ENCODE measurements at regions not wholly inside any gene's neighbourhood (a gene's known extent, or its start where the extent isn't known, plus 50 kb on each side); places are given as distances from the start of the nearest gene placed in this dataset.

GRCh38 chr22:22803285-22803853 lies 84.2 kb upstream of the IGLL5 start:
- Mint-ChIP-seq H3K36me3 (ENCODE audit: low read depth) (no peaks in the 10 kb centered on the region), H3K4me1 (ENCODE audit: low read depth) (peaks cover 8% of the 10 kb centered on the region)

GRCh38 chr22:22810018-22810427 lies 77.6 kb upstream of the IGLL5 start:
- no peaks in the 10 kb centered on the region for H3K9me3 Mint-ChIP-seq
- intact Hi-C loops (cut with micrococcal nuclease) = loop anchor here (10.0 kb wide), 1 partner anchor 145 kb away; no protein-coding TSS in a partner anchor
- H3K36me3 Mint-ChIP-seq (ENCODE audit: low read depth) = no peaks in the 10 kb centered on the region
- H3K4me1 Mint-ChIP-seq (ENCODE audit: low read depth) = peaks cover 3% of the 10 kb centered on the region
- no peak overlapping the region for H3K27ac Mint-ChIP-seq
- no peak overlapping the region for H3K4me3 Mint-ChIP-seq (ENCODE audit: low read depth)
- DNase-seq (ENCODE audit: low spot score) = peak; percentile 49
- H3K27me3 Mint-ChIP-seq (ENCODE audit: low read depth) = peaks cover 35% of the 10 kb centered on the region

More at GRCh38 chr22:22803285-22803853, 84.2 kb upstream of the IGLL5 start:
- Mint-ChIP-seq H3K27ac (no peak overlapping the region), H3K9me3 (no peaks in the 10 kb centered on the region), H3K27me3 (ENCODE audit: low read depth) (peaks cover 36% of the 10 kb centered on the region), H3K4me3 (ENCODE audit: low read depth) (no peak overlapping the region)
- DNase-seq (ENCODE audit: low spot score) = no peak
- intact Hi-C loops (cut with micrococcal nuclease) = no loop called here

DNA sequence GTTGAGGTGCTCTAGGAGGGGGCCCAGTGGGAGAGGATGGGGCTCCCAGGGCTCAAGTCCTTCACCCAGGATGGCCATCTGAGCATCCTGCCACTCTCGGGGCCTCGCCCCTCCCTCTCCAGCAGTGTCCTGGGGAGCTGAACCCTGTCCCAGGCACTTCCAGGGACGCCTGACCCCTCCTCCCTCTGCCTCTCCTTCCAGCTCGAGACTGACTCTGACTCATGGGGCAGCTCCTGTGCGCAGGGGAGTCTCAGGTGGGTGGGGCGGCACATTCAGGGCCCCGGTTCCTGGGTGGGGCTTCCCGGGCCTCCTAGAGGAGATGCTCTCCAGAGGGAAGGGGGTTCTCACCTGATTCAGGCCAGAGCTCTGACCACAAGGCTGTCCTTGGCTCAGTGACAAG lies 77.1 kb upstream of the IGLL5 start:
- Mint-ChIP-seq H3K9me3 (no peaks in the 10 kb centered on the region), H3K36me3 (ENCODE audit: low read depth) (no peaks in the 10 kb centered on the region), H3K27ac (no peak overlapping the region), H3K4me1 (ENCODE audit: low read depth) (peaks cover 3% of the 10 kb centered on the region), H3K4me3 (ENCODE audit: low read depth) (no peak overlapping the region), H3K27me3 (ENCODE audit: low read depth) (peaks cover 32% of the 10 kb centered on the region)
- intact Hi-C loops (cut with micrococcal nuclease) = loop anchor here (10.0 kb wide), 1 partner anchor 144 kb away; no protein-coding TSS in a partner anchor
- no peak for DNase-seq (ENCODE audit: low spot score)

- H3K27ac Mint-ChIP-seq = no peak overlapping the region
- no peak for DNase-seq (ENCODE audit: low spot score)
- no peaks in the 10 kb centered on the region for H3K36me3 Mint-ChIP-seq (ENCODE audit: low read depth)
- peaks cover 12% of the 10 kb centered on the region for H3K4me1 Mint-ChIP-seq (ENCODE audit: low read depth)
- H3K9me3 Mint-ChIP-seq = no peaks in the 10 kb centered on the region
- intact Hi-C loops (cut with micrococcal nuclease) = loop anchor here (10.0 kb wide), 1 partner anchor 143 kb away; no protein-coding TSS in a partner anchor
- no peak overlapping the region for H3K4me3 Mint-ChIP-seq (ENCODE audit: low read depth)
- H3K27me3 Mint-ChIP-seq (ENCODE audit: low read depth) = peaks cover 27% of the 10 kb centered on the region
These were observed 76.3 kb upstream of the IGLL5 start for GRCh38 chr22:22811016-22812009.

- intact Hi-C loops (cut with micrococcal nuclease) = loop anchor here (10.0 kb wide), 1 partner anchor 143 kb away; no protein-coding TSS in a partner anchor
These were observed 75.3 kb upstream of the IGLL5 start for GRCh38 chr22:22812031-22812905.

DNA sequence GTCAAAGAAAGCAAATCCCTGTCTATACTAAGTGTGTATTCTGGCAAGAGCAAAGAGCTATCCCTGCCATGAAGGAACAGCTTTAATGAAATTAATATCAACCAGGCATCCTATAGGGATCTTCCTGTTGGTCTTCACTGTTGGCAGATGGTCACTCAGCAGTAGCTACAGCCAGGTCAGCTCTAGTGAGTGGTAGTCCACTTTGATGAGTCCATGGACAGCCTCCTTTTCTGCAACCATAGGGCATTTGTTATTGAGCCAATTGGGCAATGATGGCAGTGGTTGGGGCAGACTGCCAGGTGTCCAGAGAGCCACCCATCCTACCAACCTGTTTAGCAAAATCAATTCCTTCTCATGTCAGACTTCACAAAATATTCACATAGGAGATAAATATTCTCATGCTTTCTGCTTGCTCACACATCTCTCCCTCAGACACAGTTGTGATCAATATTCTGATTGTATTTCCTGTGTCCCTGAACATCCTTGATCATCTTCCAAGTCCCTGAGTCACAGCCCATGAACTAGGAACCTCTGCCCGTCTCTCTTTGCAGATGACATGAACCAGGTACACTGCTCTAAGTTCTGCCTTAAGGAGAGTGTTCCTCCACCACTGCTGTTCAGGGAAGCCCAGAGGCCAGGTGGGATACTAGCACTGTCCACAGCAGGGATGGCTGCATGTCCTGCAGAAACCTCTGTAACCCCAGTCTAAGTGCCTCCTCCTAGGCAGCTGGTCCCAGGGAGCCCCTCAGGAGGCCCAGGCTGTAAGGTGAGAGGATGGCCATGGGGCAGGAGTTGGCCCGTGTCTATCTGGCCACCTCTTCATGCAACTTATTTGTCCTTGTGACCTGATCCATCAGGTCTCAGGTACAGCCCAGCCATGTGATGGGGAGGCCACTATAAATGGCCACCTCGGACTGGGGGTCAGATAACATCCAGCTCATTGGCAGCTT lies 74.2 kb upstream of the IGLL5 start:
- peaks cover 29% of the 10 kb centered on the region for H3K4me1 Mint-ChIP-seq (ENCODE audit: low read depth)
- H3K27me3 Mint-ChIP-seq (ENCODE audit: low read depth) = peaks cover 12% of the 10 kb centered on the region
- intact Hi-C loops (cut with micrococcal nuclease) = loop anchor here (10.0 kb wide), 1 partner anchor 141 kb away; no protein-coding TSS in a partner anchor
- DNase-seq (ENCODE audit: low spot score) = no peak
- H3K9me3 Mint-ChIP-seq = no peaks in the 10 kb centered on the region
- H3K27ac Mint-ChIP-seq = no peak overlapping the region
- H3K4me3 Mint-ChIP-seq (ENCODE audit: low read depth) = no peak overlapping the region
- H3K36me3 Mint-ChIP-seq (ENCODE audit: low read depth) = no peaks in the 10 kb centered on the region

More at GRCh38 chr22:22812031-22812905, 75.3 kb upstream of the IGLL5 start:
- no peaks in the 10 kb centered on the region for H3K36me3 Mint-ChIP-seq (ENCODE audit: low read depth)
- H3K27ac Mint-ChIP-seq = no peak overlapping the region
- H3K9me3 Mint-ChIP-seq = no peaks in the 10 kb centered on the region
- no peak for DNase-seq (ENCODE audit: low spot score)
- no peak overlapping the region for H3K4me3 Mint-ChIP-seq (ENCODE audit: low read depth)
- peaks cover 19% of the 10 kb centered on the region for H3K27me3 Mint-ChIP-seq (ENCODE audit: low read depth)
- H3K4me1 Mint-ChIP-seq (ENCODE audit: low read depth) = peaks cover 20% of the 10 kb centered on the region

- H3K36me3 Mint-ChIP-seq (ENCODE audit: low read depth) = no peaks in the 10 kb centered on the region
- DNase-seq (ENCODE audit: low spot score) = no peak
- H3K4me1 Mint-ChIP-seq (ENCODE audit: low read depth) = peaks cover 43% of the 10 kb centered on the region
- intact Hi-C loops (cut with micrococcal nuclease) = loop anchor here (5.0 to 10.0 kb wide), 2 partner anchors 52 to 140 kb away; no protein-coding TSS in a partner anchor
- no peaks in the 10 kb centered on the region for H3K9me3 Mint-ChIP-seq
- H3K4me3 Mint-ChIP-seq (ENCODE audit: low read depth) = no peak overlapping the region
- peaks cover under 1% of the 10 kb centered on the region for H3K27me3 Mint-ChIP-seq (ENCODE audit: low read depth)
- no peak overlapping the region for H3K27ac Mint-ChIP-seq
These were observed 72.8 kb upstream of the IGLL5 start for GRCh38 chr22:22814666-22815396.

- peaks cover 51% of the 10 kb centered on the region for H3K4me1 Mint-ChIP-seq (ENCODE audit: low read depth)
- intact Hi-C loops (cut with micrococcal nuclease) = loop anchor here (5.0 to 10.0 kb wide), 2 partner anchors 52 to 139 kb away; no protein-coding TSS in a partner anchor
- no peak for DNase-seq (ENCODE audit: low spot score)
- no peaks in the 10 kb centered on the region for H3K36me3 Mint-ChIP-seq (ENCODE audit: low read depth)
- H3K4me3 Mint-ChIP-seq (ENCODE audit: low read depth) = no peak overlapping the region
- no peaks in the 10 kb centered on the region for H3K9me3 Mint-ChIP-seq
- H3K27ac Mint-ChIP-seq = no peak overlapping the region
- no peaks in the 10 kb centered on the region for H3K27me3 Mint-ChIP-seq (ENCODE audit: low read depth)
These were observed 72.0 kb upstream of the IGLL5 start for GRCh38 chr22:22815397-22816170.

- intact Hi-C loops (cut with micrococcal nuclease) = loop anchor here (5.0 to 10.0 kb wide), 2 partner anchors 51 to 139 kb away; no protein-coding TSS in a partner anchor
- no peaks in the 10 kb centered on the region for H3K27me3 Mint-ChIP-seq (ENCODE audit: low read depth)
- no peak overlapping the region for H3K27ac Mint-ChIP-seq
- no peaks in the 10 kb centered on the region for H3K9me3 Mint-ChIP-seq
- H3K36me3 Mint-ChIP-seq (ENCODE audit: low read depth) = no peaks in the 10 kb centered on the region
- H3K4me3 Mint-ChIP-seq (ENCODE audit: low read depth) = no peak overlapping the region
- peaks cover 55% of the 10 kb centered on the region for H3K4me1 Mint-ChIP-seq (ENCODE audit: low read depth)
- DNase-seq (ENCODE audit: low spot score) = no peak
These were observed 71.5 kb upstream of the IGLL5 start for GRCh38 chr22:22816171-22816514.

- Mint-ChIP-seq H3K4me3 (ENCODE audit: low read depth) (no peak overlapping the region), H3K27me3 (ENCODE audit: low read depth) (no peaks in the 10 kb centered on the region), H3K27ac (no peak overlapping the region), H3K4me1 (ENCODE audit: low read depth) (peaks cover 63% of the 10 kb centered on the region), H3K9me3 (no peaks in the 10 kb centered on the region), H3K36me3 (ENCODE audit: low read depth) (no peaks in the 10 kb centered on the region)
- intact Hi-C loops (cut with micrococcal nuclease) = loop anchor here (5.0 to 10.0 kb wide), 2 partner anchors 50 to 138 kb away; no protein-coding TSS in a partner anchor
- no peak for DNase-seq (ENCODE audit: low spot score)
These were observed 70.7 kb upstream of the IGLL5 start for GRCh38 chr22:22816766-22817410.
